ENCODE measurements at regions not wholly inside any gene's neighbourhood (a gene's known extent, or its start where the extent isn't known, plus 50 kb on each side); places are given as distances from the start of the nearest gene placed in this dataset.

- no peak for TF ChIP-seq EP300 (IDR thresholded peaks at IDR 0.05)
- TF ChIP-seq, protein P1, sequence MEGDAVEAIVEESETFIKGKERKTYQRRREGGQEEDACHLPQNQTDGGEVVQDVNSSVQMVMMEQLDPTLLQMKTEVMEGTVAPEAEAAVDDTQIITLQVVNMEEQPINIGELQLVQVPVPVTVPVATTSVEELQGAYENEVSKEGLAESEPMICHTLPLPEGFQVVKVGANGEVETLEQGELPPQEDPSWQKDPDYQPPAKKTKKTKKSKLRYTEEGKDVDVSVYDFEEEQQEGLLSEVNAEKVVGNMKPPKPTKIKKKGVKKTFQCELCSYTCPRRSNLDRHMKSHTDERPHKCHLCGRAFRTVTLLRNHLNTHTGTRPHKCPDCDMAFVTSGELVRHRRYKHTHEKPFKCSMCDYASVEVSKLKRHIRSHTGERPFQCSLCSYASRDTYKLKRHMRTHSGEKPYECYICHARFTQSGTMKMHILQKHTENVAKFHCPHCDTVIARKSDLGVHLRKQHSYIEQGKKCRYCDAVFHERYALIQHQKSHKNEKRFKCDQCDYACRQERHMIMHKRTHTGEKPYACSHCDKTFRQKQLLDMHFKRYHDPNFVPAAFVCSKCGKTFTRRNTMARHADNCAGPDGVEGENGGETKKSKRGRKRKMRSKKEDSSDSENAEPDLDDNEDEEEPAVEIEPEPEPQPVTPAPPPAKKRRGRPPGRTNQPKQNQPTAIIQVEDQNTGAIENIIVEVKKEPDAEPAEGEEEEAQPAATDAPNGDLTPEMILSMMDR (IDR thresholded peaks at IDR 0.05) = no peak
- TF ChIP-seq POLR2A (IDR thresholded peaks at IDR 0.05) = no peak
- H3K4me1 ChIP-seq (ENCODE audit: insufficient read depth) = no peaks in the 10 kb centered on the region
- no peak for DNase-seq
- WGBS, 3 donors = 11 to 46% (median 14%) methylated on average over 1 of the region's 1 CpG
- intact Hi-C loops (cut with DNase I) = no loop called here
- H3K9me3 ChIP-seq = no peaks in the 10 kb centered on the region
- H3K27ac ChIP-seq = no peak overlapping the region
- no peaks in the 10 kb centered on the region for H3K27me3 ChIP-seq
- no peak overlapping the region for H3K4me3 ChIP-seq
- no peaks in the 10 kb centered on the region for H3K36me3 ChIP-seq
Observed at GRCh38 chr6:113522376-113522775, 334.8 kb upstream of the MARCKS start.

DNA sequence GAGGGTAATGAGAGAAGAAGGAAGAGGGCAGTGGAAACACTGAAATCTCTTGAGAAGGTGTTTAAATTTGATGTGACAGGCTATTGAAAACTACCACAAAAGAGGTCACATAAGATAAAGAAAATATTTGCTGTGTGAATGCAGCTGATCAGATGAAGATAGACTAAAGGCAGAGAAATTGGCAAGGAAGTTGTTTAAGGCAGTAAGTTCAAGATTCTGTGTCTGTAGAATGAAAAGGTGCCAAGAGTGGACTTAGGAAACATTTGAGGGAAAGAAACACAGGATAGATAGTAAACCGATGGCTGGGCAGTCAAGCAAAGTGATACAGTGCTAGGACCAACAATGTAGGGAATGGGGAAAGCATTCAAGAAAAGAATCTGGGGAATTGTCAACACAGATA is 332.3 kb upstream of the MARCKS start:
- Histone ChIP-seq H3K4me3 (no peak overlapping the region), H3K27me3 (no peaks in the 10 kb centered on the region), H3K4me1 (ENCODE audit: insufficient read depth) (no peaks in the 10 kb centered on the region), H3K36me3 (no peaks in the 10 kb centered on the region), H3K9me3 (no peaks in the 10 kb centered on the region), H3K27ac (no peak overlapping the region)
- WGBS, 3 donors = 4 to 30% (median 7%) methylated on average over 1 of the region's 1 CpG
- TF ChIP-seq EP300 (IDR thresholded peaks at IDR 0.05) = no peak
- no peak for TF ChIP-seq POLR2A (IDR thresholded peaks at IDR 0.05)
- TF ChIP-seq, protein P1 (IDR thresholded peaks at IDR 0.05) = no peak
- intact Hi-C loops (cut with DNase I) = no loop called here
- DNase-seq = no peak

GRCh38 chr6:113526553-113526952 is 330.6 kb upstream of the MARCKS start:
- intact Hi-C loops (cut with DNase I) = no loop called here
- H3K27me3 ChIP-seq = no peaks in the 10 kb centered on the region

DNA sequence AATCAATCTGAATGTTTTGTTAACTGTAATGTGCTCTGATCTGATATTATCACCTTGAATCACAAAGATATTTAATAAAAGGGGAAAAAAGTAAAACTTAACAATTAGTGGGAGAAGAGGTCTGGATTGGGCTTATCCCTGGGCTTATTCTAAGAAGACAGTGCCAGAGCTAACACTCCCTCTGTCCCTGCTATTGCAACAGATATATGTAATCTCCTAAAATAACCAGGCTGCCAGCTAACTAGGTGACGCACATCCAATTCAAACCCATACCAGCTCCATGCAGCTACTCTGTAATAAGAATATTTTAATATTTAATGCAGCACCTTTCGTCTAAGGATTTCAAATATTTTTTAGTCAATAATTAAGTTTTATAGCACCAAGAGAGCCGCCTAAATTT is 330.1 kb upstream of the MARCKS start:
- no peaks in the 10 kb centered on the region for H3K9me3 ChIP-seq
- H3K27me3 ChIP-seq = no peaks in the 10 kb centered on the region
- H3K36me3 ChIP-seq = no peaks in the 10 kb centered on the region
- H3K4me3 ChIP-seq = no peak overlapping the region
- TF ChIP-seq, protein P1 (IDR thresholded peaks at IDR 0.05) = no peak
- no peak for TF ChIP-seq EP300 (IDR thresholded peaks at IDR 0.05)
- TF ChIP-seq POLR2A (IDR thresholded peaks at IDR 0.05) = no peak
- intact Hi-C loops (cut with DNase I) = no loop called here
- WGBS, 3 donors = 94 to 98% (median 95%) methylated on average over 3 of the region's 3 CpGs
- DNase-seq = no peak
- H3K27ac ChIP-seq = no peak overlapping the region
- H3K4me1 ChIP-seq (ENCODE audit: insufficient read depth) = no peaks in the 10 kb centered on the region

More at GRCh38 chr6:113526553-113526952, 330.6 kb upstream of the MARCKS start:
- no peak overlapping the region for H3K27ac ChIP-seq
- no peak for DNase-seq
- TF ChIP-seq POLR2A (IDR thresholded peaks at IDR 0.05) (no peak), EP300 (IDR thresholded peaks at IDR 0.05) (no peak)
- TF ChIP-seq, protein P1 (IDR thresholded peaks at IDR 0.05) = no peak
- no peaks in the 10 kb centered on the region for H3K36me3 ChIP-seq
- no peak overlapping the region for H3K4me3 ChIP-seq
- 63 to 82% (median 82%) methylated on average over 1 of the region's 1 CpG for WGBS, 3 donors
- no peaks in the 10 kb centered on the region for H3K4me1 ChIP-seq (ENCODE audit: insufficient read depth)
- no peaks in the 10 kb centered on the region for H3K9me3 ChIP-seq

DNA sequence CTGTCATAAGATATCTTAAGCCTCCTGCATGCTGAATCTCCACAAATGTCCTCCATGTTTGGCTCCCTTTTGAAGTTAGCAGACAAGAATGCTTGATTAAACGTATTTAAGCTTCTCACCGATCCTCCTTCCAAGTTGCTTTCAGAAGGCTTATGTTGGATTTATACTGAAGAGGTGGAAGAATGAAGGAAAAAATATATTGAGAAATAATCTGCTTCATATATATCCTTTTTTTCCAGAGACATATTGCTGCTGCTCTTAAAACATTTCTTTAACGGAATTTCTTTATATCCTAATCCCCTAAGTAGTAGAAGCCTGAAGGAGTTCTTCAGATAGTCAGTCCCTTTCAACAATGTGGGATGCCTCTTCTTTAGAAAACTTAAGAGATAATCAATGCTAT is 329.0 kb upstream of the MARCKS start:
- Histone ChIP-seq H3K4me1 (ENCODE audit: insufficient read depth) (no peaks in the 10 kb centered on the region), H3K4me3 (no peak overlapping the region), H3K27ac (no peak overlapping the region), H3K36me3 (no peaks in the 10 kb centered on the region), H3K27me3 (no peaks in the 10 kb centered on the region), H3K9me3 (no peaks in the 10 kb centered on the region)
- no peak for DNase-seq
- intact Hi-C loops (cut with DNase I) = no loop called here
- TF ChIP-seq EP300 (IDR thresholded peaks at IDR 0.05) (no peak), POLR2A (IDR thresholded peaks at IDR 0.05) (no peak)
- TF ChIP-seq, protein P1 (IDR thresholded peaks at IDR 0.05) = no peak
- WGBS, 3 donors = 88 to 93% (median 92%) methylated on average over 3 of the region's 3 CpGs

Data from ovary (tissue), 7 donors.